Loucy (cell line): ENCODE measurements at regions not wholly inside any gene's neighbourhood (a gene's known extent, or its start where the extent isn't known, plus 50 kb on each side); places are given as distances from the start of the nearest gene placed in this dataset.

Source experiments
- H2AFZ ChIP-seq: fragments of 200-600 bp; sonication (generic); 2 replicates; pipeline ENCODE4 v1.6.0; 2016; ENCODE audit warnings: antibody characterized with exemption, mild to moderate bottlenecking, low read length, moderate library complexity
- H3F3A ChIP-seq: fragments of 200-600 bp; 2 replicates; pipeline ENCODE4 v1.6.0; 2016; ENCODE audit warnings: antibody characterized with exemption, low read depth, mild to moderate bottlenecking
- H3K27me3 ChIP-seq: fragments of 200-600 bp; sonication (generic); 2 replicates; pipeline ENCODE4 v1.6.1; 2014; ENCODE audit warnings: low read length, mild to moderate bottlenecking; ENCODE audit not compliant: insufficient read depth, poor library complexity, severe bottlenecking
- H3K36me3 ChIP-seq: fragments of 200-600 bp; sonication (generic); 2 replicates; pipeline ENCODE4 v1.6.1; 2016; ENCODE audit warnings: low read length; ENCODE audit not compliant: insufficient read depth
- H3K4me1 ChIP-seq: fragments of 200-600 bp; sonication (generic); 2 replicates; pipeline ENCODE4 v1.5.1; 2014; ENCODE audit warnings: low read length, mild to moderate bottlenecking; ENCODE audit not compliant: insufficient read depth, poor library complexity, severe bottlenecking
- H3K4me2 ChIP-seq: fragments of 200-600 bp; sonication (generic); 2 replicates; pipeline ENCODE4 v1.6.0; 2014; ENCODE audit warnings: antibody characterized with exemption, low read length, low read depth, mild to moderate bottlenecking; ENCODE audit not compliant: poor library complexity, severe bottlenecking
- H3K4me3 ChIP-seq: fragments of 200-600 bp; sonication (generic); 2 replicates; pipeline ENCODE4 v1.5.1; 2014; ENCODE audit warnings: low read length, mild to moderate bottlenecking, mixed read lengths; ENCODE audit not compliant: poor library complexity, severe bottlenecking
- H3K79me2 ChIP-seq: fragments of 200-600 bp; sonication (generic); 2 replicates; pipeline ENCODE4 v1.6.1; 2014; ENCODE audit warnings: low read length; ENCODE audit not compliant: insufficient read depth
- H3K9ac ChIP-seq: fragments of 200-600 bp; sonication (generic); 2 replicates; pipeline ENCODE4 v1.6.0; 2014; ENCODE audit warnings: mild to moderate bottlenecking, low read depth, low read length, moderate library complexity; ENCODE audit not compliant: poor library complexity, severe bottlenecking
- H3K9me2 ChIP-seq: fragments of 200-600 bp; sonication (generic); replicated peaks from 2 replicates; pipeline ENCODE4 v1.6.1; 2016; ENCODE audit warnings: low read depth, low read length, mixed read lengths
- H3K9me3 ChIP-seq: fragments of 200-600 bp; sonication (generic); 2 replicates; pipeline ENCODE4 v1.6.1; 2014; ENCODE audit warnings: mild to moderate bottlenecking, antibody characterized with exemption, low read length, low read depth; ENCODE audit not compliant: insufficient read depth
- H4K20me1 ChIP-seq: fragments of 200-600 bp; sonication (generic); 2 replicates; pipeline ENCODE4 v1.6.0; 2014; ENCODE audit warnings: antibody characterized with exemption, low read length, mild to moderate bottlenecking; ENCODE audit not compliant: insufficient read depth, poor library complexity, severe bottlenecking
- EZH2phosphoT487 ChIP-seq: fragments of 200-600 bp; IDR thresholded peaks from 2 replicates; pipeline ENCODE4 v1.6.1; 2018; ENCODE audit warnings: antibody characterized with exemption, mild to moderate bottlenecking, moderate library complexity, borderline replicate concordance
- TF ChIP-seq, protein P1 (sequence below): fragments of 200-600 bp; sonication (generic); conservative IDR thresholded peaks from 2 replicates; pipeline ENCODE4 v1.5.1; 2014; ENCODE audit warnings: mild to moderate bottlenecking, antibody characterized with exemption, low read length

DNA sequence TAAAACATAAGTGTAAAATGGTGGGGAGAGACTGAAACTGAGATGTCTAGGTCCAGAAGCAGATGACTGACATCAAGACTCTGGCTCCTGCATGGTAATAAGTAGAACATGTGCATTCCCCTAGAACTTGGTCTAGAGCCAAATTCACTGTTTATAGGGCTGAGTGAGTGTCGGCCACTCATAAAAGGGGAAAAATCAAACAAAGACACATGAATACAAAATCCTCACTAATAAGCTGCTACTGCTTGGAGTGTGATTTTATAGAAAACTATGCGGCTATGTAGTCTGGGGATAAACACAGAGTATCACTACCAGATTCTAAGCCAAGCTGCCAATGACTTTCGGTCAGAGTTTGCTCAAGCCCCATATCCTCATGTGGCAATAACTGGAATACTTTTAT lies 1080.8 kb upstream of the DDX18 start:
- H3K4me2 ChIP-seq = no peak overlapping the region
- no peak overlapping the region for H2AFZ ChIP-seq
- no peak overlapping the region for H3K9ac ChIP-seq
- H3K4me3 ChIP-seq = no peak overlapping the region
- no peaks in the 10 kb centered on the region for H4K20me1 ChIP-seq
- no peaks in the 10 kb centered on the region for H3K4me1 ChIP-seq
- H3K79me2 ChIP-seq = no peaks in the 10 kb centered on the region
- H3K9me2 ChIP-seq = no peaks in the 10 kb centered on the region
- TF ChIP-seq, protein P1, sequence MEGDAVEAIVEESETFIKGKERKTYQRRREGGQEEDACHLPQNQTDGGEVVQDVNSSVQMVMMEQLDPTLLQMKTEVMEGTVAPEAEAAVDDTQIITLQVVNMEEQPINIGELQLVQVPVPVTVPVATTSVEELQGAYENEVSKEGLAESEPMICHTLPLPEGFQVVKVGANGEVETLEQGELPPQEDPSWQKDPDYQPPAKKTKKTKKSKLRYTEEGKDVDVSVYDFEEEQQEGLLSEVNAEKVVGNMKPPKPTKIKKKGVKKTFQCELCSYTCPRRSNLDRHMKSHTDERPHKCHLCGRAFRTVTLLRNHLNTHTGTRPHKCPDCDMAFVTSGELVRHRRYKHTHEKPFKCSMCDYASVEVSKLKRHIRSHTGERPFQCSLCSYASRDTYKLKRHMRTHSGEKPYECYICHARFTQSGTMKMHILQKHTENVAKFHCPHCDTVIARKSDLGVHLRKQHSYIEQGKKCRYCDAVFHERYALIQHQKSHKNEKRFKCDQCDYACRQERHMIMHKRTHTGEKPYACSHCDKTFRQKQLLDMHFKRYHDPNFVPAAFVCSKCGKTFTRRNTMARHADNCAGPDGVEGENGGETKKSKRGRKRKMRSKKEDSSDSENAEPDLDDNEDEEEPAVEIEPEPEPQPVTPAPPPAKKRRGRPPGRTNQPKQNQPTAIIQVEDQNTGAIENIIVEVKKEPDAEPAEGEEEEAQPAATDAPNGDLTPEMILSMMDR = no peak
- no peak for TF ChIP-seq EZH2phosphoT487
- no peaks in the 10 kb centered on the region for H3K9me3 ChIP-seq
- H3K27me3 ChIP-seq = no peaks in the 10 kb centered on the region
- H3F3A ChIP-seq = no peaks in the 10 kb centered on the region
- no peaks in the 10 kb centered on the region for H3K36me3 ChIP-seq

DNA sequence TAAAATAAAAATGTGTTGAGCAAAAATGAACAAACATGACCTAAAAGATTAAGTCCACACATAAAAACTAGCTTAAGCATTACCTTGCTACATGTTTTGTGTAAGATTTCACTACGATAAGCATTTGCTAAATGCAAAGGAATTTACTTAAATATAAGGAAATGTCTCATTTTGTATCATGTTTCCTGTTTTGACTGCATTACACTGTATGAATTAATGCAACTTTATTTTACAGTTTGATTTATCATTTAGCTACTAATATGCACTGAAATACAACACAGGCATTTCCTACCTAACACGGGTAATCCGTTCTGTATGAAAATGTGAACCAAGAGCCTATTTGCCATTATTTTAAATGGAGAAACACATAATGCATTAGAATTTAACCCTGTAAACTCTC lies 1076.5 kb upstream of the DDX18 start:
- Histone ChIP-seq H3K27me3 (no peaks in the 10 kb centered on the region), H3K4me3 (no peak overlapping the region), H3K36me3 (no peaks in the 10 kb centered on the region), H3K4me2 (no peak overlapping the region), H3K4me1 (no peaks in the 10 kb centered on the region), H3F3A (no peaks in the 10 kb centered on the region), H2AFZ (no peak overlapping the region), H4K20me1 (no peaks in the 10 kb centered on the region), H3K9me3 (no peaks in the 10 kb centered on the region), H3K9ac (no peak overlapping the region), H3K79me2 (no peaks in the 10 kb centered on the region), H3K9me2 (no peaks in the 10 kb centered on the region)
- TF ChIP-seq, protein P1 = no peak
- TF ChIP-seq EZH2phosphoT487 = no peak

DNA sequence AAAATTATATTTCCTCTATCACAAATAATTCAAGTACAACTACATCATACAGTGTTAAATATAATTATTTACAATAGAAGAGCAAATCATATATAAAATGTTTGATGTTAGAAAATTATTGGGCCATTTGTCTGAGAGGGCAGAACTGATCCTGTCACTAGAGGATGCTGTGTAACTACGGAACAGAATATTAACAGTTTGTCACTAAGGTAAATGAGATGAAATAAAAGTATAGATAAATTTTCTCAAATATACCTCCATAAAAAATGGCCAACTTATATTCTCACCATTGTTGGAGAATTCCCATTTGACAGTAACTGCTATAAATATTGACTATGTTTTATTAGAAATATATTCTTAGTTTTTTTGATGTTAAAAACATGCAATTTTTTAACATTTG lies 1067.4 kb upstream of the DDX18 start:
- no peak overlapping the region for H3K9ac ChIP-seq
- no peak overlapping the region for H3K4me2 ChIP-seq
- H3K4me1 ChIP-seq = no peaks in the 10 kb centered on the region
- no peaks in the 10 kb centered on the region for H3K27me3 ChIP-seq
- H3K4me3 ChIP-seq = no peak overlapping the region
- no peaks in the 10 kb centered on the region for H4K20me1 ChIP-seq
- no peaks in the 10 kb centered on the region for H3K79me2 ChIP-seq
- no peaks in the 10 kb centered on the region for H3K9me3 ChIP-seq
- no peaks in the 10 kb centered on the region for H3K36me3 ChIP-seq
- H2AFZ ChIP-seq = no peak overlapping the region
- no peak for TF ChIP-seq EZH2phosphoT487
- TF ChIP-seq, protein P1 = no peak
- H3F3A ChIP-seq = no peaks in the 10 kb centered on the region
- no peaks in the 10 kb centered on the region for H3K9me2 ChIP-seq
